ENCODE measurements at regions not wholly inside any gene's neighbourhood (a gene's known extent, or its start where the extent isn't known, plus 50 kb on each side); places are given as distances from the start of the nearest gene placed in this dataset.

DNA sequence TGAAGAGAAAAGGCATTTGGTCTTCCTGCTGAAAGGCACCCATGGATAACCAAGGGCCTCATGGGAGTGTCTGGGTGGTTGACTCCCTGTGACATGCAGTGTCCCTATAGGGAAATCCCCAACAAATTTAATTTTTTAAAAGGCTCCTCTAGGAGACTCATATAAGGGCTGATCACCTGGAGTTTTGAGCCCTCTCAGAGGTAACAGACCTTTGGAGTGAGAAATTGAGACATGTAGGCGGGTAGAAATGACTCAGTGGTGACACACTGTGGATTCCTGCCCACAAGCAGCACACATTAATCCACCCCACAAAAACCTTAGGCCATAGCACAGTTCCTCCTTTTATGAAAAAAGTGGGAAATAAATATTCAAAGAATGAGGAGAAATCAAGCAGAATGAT, 557.0 kb upstream of the CNTNAP5 start:
- TF ChIP-seq, protein P1, sequence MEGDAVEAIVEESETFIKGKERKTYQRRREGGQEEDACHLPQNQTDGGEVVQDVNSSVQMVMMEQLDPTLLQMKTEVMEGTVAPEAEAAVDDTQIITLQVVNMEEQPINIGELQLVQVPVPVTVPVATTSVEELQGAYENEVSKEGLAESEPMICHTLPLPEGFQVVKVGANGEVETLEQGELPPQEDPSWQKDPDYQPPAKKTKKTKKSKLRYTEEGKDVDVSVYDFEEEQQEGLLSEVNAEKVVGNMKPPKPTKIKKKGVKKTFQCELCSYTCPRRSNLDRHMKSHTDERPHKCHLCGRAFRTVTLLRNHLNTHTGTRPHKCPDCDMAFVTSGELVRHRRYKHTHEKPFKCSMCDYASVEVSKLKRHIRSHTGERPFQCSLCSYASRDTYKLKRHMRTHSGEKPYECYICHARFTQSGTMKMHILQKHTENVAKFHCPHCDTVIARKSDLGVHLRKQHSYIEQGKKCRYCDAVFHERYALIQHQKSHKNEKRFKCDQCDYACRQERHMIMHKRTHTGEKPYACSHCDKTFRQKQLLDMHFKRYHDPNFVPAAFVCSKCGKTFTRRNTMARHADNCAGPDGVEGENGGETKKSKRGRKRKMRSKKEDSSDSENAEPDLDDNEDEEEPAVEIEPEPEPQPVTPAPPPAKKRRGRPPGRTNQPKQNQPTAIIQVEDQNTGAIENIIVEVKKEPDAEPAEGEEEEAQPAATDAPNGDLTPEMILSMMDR (IDR thresholded peaks at IDR 0.05; ENCODE audit: borderline replicate concordance, extremely low read depth, low read length, poor library complexity, severe bottlenecking) = no peak
- no peak for TF ChIP-seq EZH2 (IDR thresholded peaks at IDR 0.05; ENCODE audit: borderline replicate concordance, low read depth, low read length, severe bottlenecking)

Measured in DND-41 (cell line).